Body of pancreas (tissue), 4 donors: ENCODE measurements at regions not wholly inside any gene's neighbourhood (a gene's known extent, or its start where the extent isn't known, plus 50 kb on each side); places are given as distances from the start of the nearest gene placed in this dataset.
A peak's percentile ranks its signal among the peaks of the same experiment; 100 is the strongest.

Source experiments
- ATAC-seq: fragments of 150-250 bp; one replicate; pipeline ENCODE4 v1.9.1; 2016
- DNase-seq, 4 donors: peaks; one replicate each; pipeline ENCODE4 v3.0.0-alpha.2; 2019
- H3K27ac ChIP-seq, 4 donors: fragments of 200-600 bp; sonication (generic); 1 replicate in 3 of 4; 2 replicates in 1 of 4; pipeline versions ENCODE4 v1.5.1 to v1.6.1; 2016 to 2019; ENCODE audit warnings: mild to moderate bottlenecking in 1 of 4, mixed read lengths in 1 of 4, moderate library complexity in 1 of 4
- H3K27me3 ChIP-seq, 2 donors: fragments of 200-600 bp; sonication (generic); one replicate each; pipeline ENCODE4 v1.6.0; 2016; ENCODE audit warnings: mild to moderate bottlenecking in 1 of 2
- H3K36me3 ChIP-seq, 2 donors: fragments of 200-600 bp; sonication (generic); replicated peaks in 1 of 2; 2 replicates each; pipeline ENCODE4 v1.5.1; 2016; ENCODE audit warnings: low read depth in 2 of 2; ENCODE audit not compliant: insufficient read depth in 1 of 2
- H3K4me1 ChIP-seq: fragments of 200-600 bp; sonication (generic); one replicate; pipeline ENCODE4 v1.6.0; 2016
- H3K4me3 ChIP-seq, 2 donors: fragments of 200-600 bp; sonication (generic); 1 replicate in 1 of 2; 2 replicates in 1 of 2; pipeline ENCODE4 v1.5.1; 2016 to 2019
- H3K9me3 ChIP-seq, 3 donors: fragments of 200-600 bp; sonication (generic); 1 replicate in 2 of 3; 2 replicates in 1 of 3; pipeline ENCODE4 v1.5.1; 2016
- POLR2A ChIP-seq, 3 donors: fragments of 450-650 bp; IDR thresholded peaks; one replicate each; pipeline ENCODE4 v1.6.1; 2016; ENCODE audit warnings: antibody characterized with exemption in 3 of 3, mild to moderate bottlenecking in 2 of 3
- WGBS, 2 donors: methylation state at CpG; one replicate each; pipeline ENCODE4 v1.1.5; 2017; 5-methylcytosine and 5-hydroxymethylcytosine counted together
- intact Hi-C: fragments of 100-400 bp; cut with DNase I; formaldehyde crosslinking; loops from one replicate; pipeline ENCODE4 v1.15.1; 2023
- TF ChIP-seq, protein P1 (sequence below), 7 experiments: fragments of 450-650 bp in 4 of 7; fragments of 200-600 bp in 3 of 7; sonication (generic) in 3 of 7; IDR thresholded peaks; one replicate each; pipeline ENCODE4 v1.5.1; 2016 to 2019; ENCODE audit warnings: antibody characterized with exemption in 7 of 7

DNA sequence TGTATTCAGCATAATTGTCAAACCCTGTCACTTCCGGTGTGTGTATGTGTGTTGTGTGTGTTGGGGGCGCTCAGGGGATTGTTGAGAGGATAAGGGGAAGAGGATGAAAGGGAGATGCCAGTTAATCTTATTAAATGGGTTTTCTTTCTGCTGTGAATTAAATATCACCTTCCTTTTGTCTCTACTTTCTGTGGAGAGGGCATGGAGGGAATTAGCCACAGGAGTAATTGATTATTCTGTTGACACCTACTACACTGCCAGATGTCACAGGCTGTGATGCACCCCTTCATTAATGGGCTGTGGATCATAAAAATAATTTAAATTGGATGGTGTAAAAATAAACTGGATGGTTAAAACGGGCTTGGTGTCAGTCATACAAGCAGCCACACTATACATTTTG, 311.9 kb downstream of the MDFIC start:
- ATAC-seq (no peak), DNase-seq (no peak)
- Histone ChIP-seq H3K27ac (no peak overlapping the region), H3K9me3 (no peaks in the 10 kb centered on the region), H3K36me3 (no peaks in the 10 kb centered on the region), H3K4me1 (no peaks in the 10 kb centered on the region), H3K27me3 (no peaks in the 10 kb centered on the region), H3K4me3 (no peak overlapping the region)
- TF ChIP-seq, protein P1, sequence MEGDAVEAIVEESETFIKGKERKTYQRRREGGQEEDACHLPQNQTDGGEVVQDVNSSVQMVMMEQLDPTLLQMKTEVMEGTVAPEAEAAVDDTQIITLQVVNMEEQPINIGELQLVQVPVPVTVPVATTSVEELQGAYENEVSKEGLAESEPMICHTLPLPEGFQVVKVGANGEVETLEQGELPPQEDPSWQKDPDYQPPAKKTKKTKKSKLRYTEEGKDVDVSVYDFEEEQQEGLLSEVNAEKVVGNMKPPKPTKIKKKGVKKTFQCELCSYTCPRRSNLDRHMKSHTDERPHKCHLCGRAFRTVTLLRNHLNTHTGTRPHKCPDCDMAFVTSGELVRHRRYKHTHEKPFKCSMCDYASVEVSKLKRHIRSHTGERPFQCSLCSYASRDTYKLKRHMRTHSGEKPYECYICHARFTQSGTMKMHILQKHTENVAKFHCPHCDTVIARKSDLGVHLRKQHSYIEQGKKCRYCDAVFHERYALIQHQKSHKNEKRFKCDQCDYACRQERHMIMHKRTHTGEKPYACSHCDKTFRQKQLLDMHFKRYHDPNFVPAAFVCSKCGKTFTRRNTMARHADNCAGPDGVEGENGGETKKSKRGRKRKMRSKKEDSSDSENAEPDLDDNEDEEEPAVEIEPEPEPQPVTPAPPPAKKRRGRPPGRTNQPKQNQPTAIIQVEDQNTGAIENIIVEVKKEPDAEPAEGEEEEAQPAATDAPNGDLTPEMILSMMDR (IDR thresholded peaks at IDR 0.05), result no peak
- no peak for TF ChIP-seq POLR2A (IDR thresholded peaks at IDR 0.05)
- intact Hi-C loops, result no loop called here
- WGBS, 2 donors, result 59 to 70% methylated on average over 3 of the region's 3 CpGs

GRCh38 chr7:115232041-115232440, 310.1 kb downstream of the MDFIC start:
- Histone ChIP-seq H3K4me1 (no peaks in the 10 kb centered on the region), H3K36me3 (no peaks in the 10 kb centered on the region), H3K27ac (no peak overlapping the region), H3K4me3 (no peak overlapping the region), H3K27me3 (no peaks in the 10 kb centered on the region), H3K9me3 (no peaks in the 10 kb centered on the region)
- intact Hi-C loops, result no loop called here
- 54 to 56% methylated on average over 3 of the region's 3 CpGs for WGBS, 2 donors
- no peak for DNase-seq
- no peak for ATAC-seq
- no peak for TF ChIP-seq POLR2A (IDR thresholded peaks at IDR 0.05)
- TF ChIP-seq, protein P1 (IDR thresholded peaks at IDR 0.05), result no peak

DNA sequence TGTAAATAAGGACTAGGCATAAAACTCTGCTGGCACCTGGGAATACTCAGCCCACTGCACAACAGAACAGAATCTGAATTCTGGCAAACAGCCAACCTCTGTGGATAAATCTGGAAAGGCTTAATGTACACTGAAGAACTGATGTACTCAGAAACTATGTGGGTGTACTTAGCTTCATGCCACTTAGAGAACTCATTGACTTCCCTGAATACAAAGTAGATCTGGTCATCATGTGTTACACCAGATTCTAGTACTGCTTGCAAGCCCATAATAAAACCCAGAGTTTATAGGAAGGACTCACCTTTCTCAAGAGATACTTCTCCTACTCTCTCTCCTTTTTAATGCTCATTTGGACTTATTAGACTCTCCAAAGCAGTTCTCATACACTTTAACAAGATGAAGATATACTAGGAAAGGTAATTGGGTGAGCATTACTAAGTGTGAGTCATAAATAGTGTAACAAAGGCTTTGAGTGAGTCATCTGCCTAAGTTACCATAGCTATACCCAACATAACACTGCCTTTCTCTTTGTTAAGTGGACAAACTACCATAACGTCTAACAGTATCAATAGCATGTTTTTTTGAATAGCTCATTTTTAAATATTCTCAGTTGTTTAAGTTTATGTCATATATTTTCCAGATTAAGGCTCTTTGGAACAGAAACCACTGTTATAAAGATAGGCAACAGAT, 309.1 kb downstream of the MDFIC start:
- WGBS, 2 donors, result 10 to 26% methylated on average over 1 of the region's 1 CpG
- intact Hi-C loops, result no loop called here
- DNase-seq, result no peak

GRCh38 chr7:115229401-115230105, 307.7 kb downstream of the MDFIC start:
- H3K4me1 ChIP-seq, result no peaks in the 10 kb centered on the region
- no peaks in the 10 kb centered on the region for H3K27me3 ChIP-seq
- WGBS, 2 donors, result 46 to 53% methylated on average over 8 of the region's 8 CpGs
- ATAC-seq, result no peak
- no peak for TF ChIP-seq POLR2A (IDR thresholded peaks at IDR 0.05)
- TF ChIP-seq, protein P1 (IDR thresholded peaks at IDR 0.05), result no peak
- DNase-seq, result no peak
- no peaks in the 10 kb centered on the region for H3K9me3 ChIP-seq
- no peaks in the 10 kb centered on the region for H3K36me3 ChIP-seq
- no peak overlapping the region for H3K27ac ChIP-seq
- H3K4me3 ChIP-seq, result no peak overlapping the region
- intact Hi-C loops, result no loop called here

More for the DNA sequence above, 309.1 kb downstream of the MDFIC start:
- ATAC-seq, result peak; percentile 86
- TF ChIP-seq, protein P1 (IDR thresholded peaks at IDR 0.05), result no peak
- TF ChIP-seq POLR2A (IDR thresholded peaks at IDR 0.05), result no peak
- Histone ChIP-seq H3K36me3 (no peaks in the 10 kb centered on the region), H3K27me3 (no peaks in the 10 kb centered on the region), H3K27ac (peak overlapping the region in 1 of 4 donors; percentile 13), H3K9me3 (no peaks in the 10 kb centered on the region), H3K4me1 (no peaks in the 10 kb centered on the region), H3K4me3 (no peak overlapping the region)
